ENCODE measurements at regions not wholly inside any gene's neighbourhood (a gene's known extent, or its start where the extent isn't known, plus 50 kb on each side); places are given as distances from the start of the nearest gene placed in this dataset.

GRCh38 chr4:35943606-35944005, 300.7 kb downstream of the ARAP2 start:
- Mint-ChIP-seq H3K27ac (no peak overlapping the region), H3K9me3 (no peaks in the 10 kb centered on the region), H3K4me3 (no peak overlapping the region), H3K4me1 (ENCODE audit: unreplicated experiment) (peaks cover 6% of the 10 kb centered on the region), H3K36me3 (no peaks in the 10 kb centered on the region), H3K27me3 (no peaks in the 10 kb centered on the region)
- TF ChIP-seq CTCF (conservative IDR thresholded peaks at IDR 0.05): no peak
- no peak for DNase-seq (ENCODE audit: extremely low spot score, unreplicated experiment)

GRCh38 chr4:35948171-35948570, 296.1 kb downstream of the ARAP2 start:
- no peak for DNase-seq (ENCODE audit: extremely low spot score, unreplicated experiment)
- H3K9me3 Mint-ChIP-seq: no peaks in the 10 kb centered on the region
- H3K27ac Mint-ChIP-seq: no peak overlapping the region
- no peaks in the 10 kb centered on the region for H3K4me1 Mint-ChIP-seq (ENCODE audit: unreplicated experiment)
- no peaks in the 10 kb centered on the region for H3K27me3 Mint-ChIP-seq
- no peak overlapping the region for H3K4me3 Mint-ChIP-seq
- H3K36me3 Mint-ChIP-seq: no peaks in the 10 kb centered on the region
- TF ChIP-seq CTCF (conservative IDR thresholded peaks at IDR 0.05): no peak

GRCh38 chr4:35950442-35950841, 293.9 kb downstream of the ARAP2 start:
- no peak for TF ChIP-seq CTCF (conservative IDR thresholded peaks at IDR 0.05)
- DNase-seq (ENCODE audit: extremely low spot score, unreplicated experiment): no peak
- no peak overlapping the region for H3K27ac Mint-ChIP-seq

GRCh38 chr4:35952751-35953150, 291.6 kb downstream of the ARAP2 start:
- H3K36me3 Mint-ChIP-seq: no peaks in the 10 kb centered on the region
- no peaks in the 10 kb centered on the region for H3K27me3 Mint-ChIP-seq
- no peaks in the 10 kb centered on the region for H3K9me3 Mint-ChIP-seq
- H3K4me1 Mint-ChIP-seq (ENCODE audit: unreplicated experiment): no peaks in the 10 kb centered on the region
- no peak for DNase-seq (ENCODE audit: extremely low spot score, unreplicated experiment)
- H3K4me3 Mint-ChIP-seq: no peak overlapping the region
- no peak overlapping the region for H3K27ac Mint-ChIP-seq
- no peak for TF ChIP-seq CTCF (conservative IDR thresholded peaks at IDR 0.05)

More at GRCh38 chr4:35950442-35950841, 293.9 kb downstream of the ARAP2 start:
- no peaks in the 10 kb centered on the region for H3K4me1 Mint-ChIP-seq (ENCODE audit: unreplicated experiment)
- no peaks in the 10 kb centered on the region for H3K27me3 Mint-ChIP-seq
- no peak overlapping the region for H3K4me3 Mint-ChIP-seq
- H3K36me3 Mint-ChIP-seq: no peaks in the 10 kb centered on the region
- H3K9me3 Mint-ChIP-seq: no peaks in the 10 kb centered on the region

- H3K36me3 Mint-ChIP-seq: no peaks in the 10 kb centered on the region
- H3K4me3 Mint-ChIP-seq: no peak overlapping the region
- no peak overlapping the region for H3K27ac Mint-ChIP-seq
- peaks cover 12% of the 10 kb centered on the region for H3K9me3 Mint-ChIP-seq
- DNase-seq (ENCODE audit: extremely low spot score, unreplicated experiment): no peak
- H3K27me3 Mint-ChIP-seq: no peaks in the 10 kb centered on the region
- peaks cover 8% of the 10 kb centered on the region for H3K4me1 Mint-ChIP-seq (ENCODE audit: unreplicated experiment)
- no peak for TF ChIP-seq CTCF (conservative IDR thresholded peaks at IDR 0.05)
These were observed 280.9 kb downstream of the ARAP2 start for GRCh38 chr4:35963383-35963782.

- Mint-ChIP-seq H3K4me3 (no peak overlapping the region), H3K4me1 (ENCODE audit: unreplicated experiment) (peaks cover 8% of the 10 kb centered on the region), H3K36me3 (no peaks in the 10 kb centered on the region), H3K9me3 (peaks cover 12% of the 10 kb centered on the region), H3K27me3 (no peaks in the 10 kb centered on the region), H3K27ac (no peak overlapping the region)
- DNase-seq (ENCODE audit: extremely low spot score, unreplicated experiment): no peak
- TF ChIP-seq CTCF (conservative IDR thresholded peaks at IDR 0.05): no peak
These were observed 280.3 kb downstream of the ARAP2 start for GRCh38 chr4:35963974-35964515.

Data from type B pancreatic cell (in vitro differentiated cells).